ENCODE measurements at regions not wholly inside any gene's neighbourhood (a gene's known extent, or its start where the extent isn't known, plus 50 kb on each side); places are given as distances from the start of the nearest gene placed in this dataset.

- TF ChIP-seq, protein P1, sequence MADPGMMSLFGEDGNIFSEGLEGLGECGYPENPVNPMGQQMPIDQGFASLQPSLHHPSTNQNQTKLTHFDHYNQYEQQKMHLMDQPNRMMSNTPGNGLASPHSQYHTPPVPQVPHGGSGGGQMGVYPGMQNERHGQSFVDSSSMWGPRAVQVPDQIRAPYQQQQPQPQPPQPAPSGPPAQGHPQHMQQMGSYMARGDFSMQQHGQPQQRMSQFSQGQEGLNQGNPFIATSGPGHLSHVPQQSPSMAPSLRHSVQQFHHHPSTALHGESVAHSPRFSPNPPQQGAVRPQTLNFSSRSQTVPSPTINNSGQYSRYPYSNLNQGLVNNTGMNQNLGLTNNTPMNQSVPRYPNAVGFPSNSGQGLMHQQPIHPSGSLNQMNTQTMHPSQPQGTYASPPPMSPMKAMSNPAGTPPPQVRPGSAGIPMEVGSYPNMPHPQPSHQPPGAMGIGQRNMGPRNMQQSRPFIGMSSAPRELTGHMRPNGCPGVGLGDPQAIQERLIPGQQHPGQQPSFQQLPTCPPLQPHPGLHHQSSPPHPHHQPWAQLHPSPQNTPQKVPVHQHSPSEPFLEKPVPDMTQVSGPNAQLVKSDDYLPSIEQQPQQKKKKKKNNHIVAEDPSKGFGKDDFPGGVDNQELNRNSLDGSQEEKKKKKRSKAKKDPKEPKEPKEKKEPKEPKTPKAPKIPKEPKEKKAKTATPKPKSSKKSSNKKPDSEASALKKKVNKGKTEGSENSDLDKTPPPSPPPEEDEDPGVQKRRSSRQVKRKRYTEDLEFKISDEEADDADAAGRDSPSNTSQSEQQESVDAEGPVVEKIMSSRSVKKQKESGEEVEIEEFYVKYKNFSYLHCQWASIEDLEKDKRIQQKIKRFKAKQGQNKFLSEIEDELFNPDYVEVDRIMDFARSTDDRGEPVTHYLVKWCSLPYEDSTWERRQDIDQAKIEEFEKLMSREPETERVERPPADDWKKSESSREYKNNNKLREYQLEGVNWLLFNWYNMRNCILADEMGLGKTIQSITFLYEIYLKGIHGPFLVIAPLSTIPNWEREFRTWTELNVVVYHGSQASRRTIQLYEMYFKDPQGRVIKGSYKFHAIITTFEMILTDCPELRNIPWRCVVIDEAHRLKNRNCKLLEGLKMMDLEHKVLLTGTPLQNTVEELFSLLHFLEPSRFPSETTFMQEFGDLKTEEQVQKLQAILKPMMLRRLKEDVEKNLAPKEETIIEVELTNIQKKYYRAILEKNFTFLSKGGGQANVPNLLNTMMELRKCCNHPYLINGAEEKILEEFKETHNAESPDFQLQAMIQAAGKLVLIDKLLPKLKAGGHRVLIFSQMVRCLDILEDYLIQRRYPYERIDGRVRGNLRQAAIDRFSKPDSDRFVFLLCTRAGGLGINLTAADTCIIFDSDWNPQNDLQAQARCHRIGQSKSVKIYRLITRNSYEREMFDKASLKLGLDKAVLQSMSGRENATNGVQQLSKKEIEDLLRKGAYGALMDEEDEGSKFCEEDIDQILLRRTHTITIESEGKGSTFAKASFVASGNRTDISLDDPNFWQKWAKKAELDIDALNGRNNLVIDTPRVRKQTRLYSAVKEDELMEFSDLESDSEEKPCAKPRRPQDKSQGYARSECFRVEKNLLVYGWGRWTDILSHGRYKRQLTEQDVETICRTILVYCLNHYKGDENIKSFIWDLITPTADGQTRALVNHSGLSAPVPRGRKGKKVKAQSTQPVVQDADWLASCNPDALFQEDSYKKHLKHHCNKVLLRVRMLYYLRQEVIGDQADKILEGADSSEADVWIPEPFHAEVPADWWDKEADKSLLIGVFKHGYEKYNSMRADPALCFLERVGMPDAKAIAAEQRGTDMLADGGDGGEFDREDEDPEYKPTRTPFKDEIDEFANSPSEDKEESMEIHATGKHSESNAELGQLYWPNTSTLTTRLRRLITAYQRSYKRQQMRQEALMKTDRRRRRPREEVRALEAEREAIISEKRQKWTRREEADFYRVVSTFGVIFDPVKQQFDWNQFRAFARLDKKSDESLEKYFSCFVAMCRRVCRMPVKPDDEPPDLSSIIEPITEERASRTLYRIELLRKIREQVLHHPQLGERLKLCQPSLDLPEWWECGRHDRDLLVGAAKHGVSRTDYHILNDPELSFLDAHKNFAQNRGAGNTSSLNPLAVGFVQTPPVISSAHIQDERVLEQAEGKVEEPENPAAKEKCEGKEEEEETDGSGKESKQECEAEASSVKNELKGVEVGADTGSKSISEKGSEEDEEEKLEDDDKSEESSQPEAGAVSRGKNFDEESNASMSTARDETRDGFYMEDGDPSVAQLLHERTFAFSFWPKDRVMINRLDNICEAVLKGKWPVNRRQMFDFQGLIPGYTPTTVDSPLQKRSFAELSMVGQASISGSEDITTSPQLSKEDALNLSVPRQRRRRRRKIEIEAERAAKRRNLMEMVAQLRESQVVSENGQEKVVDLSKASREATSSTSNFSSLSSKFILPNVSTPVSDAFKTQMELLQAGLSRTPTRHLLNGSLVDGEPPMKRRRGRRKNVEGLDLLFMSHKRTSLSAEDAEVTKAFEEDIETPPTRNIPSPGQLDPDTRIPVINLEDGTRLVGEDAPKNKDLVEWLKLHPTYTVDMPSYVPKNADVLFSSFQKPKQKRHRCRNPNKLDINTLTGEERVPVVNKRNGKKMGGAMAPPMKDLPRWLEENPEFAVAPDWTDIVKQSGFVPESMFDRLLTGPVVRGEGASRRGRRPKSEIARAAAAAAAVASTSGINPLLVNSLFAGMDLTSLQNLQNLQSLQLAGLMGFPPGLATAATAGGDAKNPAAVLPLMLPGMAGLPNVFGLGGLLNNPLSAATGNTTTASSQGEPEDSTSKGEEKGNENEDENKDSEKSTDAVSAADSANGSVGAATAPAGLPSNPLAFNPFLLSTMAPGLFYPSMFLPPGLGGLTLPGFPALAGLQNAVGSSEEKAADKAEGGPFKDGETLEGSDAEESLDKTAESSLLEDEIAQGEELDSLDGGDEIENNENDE (IDR thresholded peaks at IDR 0.05; ENCODE audit: insufficient replicate concordance, low read length) = no peak
These were observed 56.2 kb downstream of the KLHDC7A start (continued) for GRCh38 chr1:18536915-18537314.
